Ureter (tissue), 1 donor: ENCODE measurements at regions not wholly inside any gene's neighbourhood (a gene's known extent, or its start where the extent isn't known, plus 50 kb on each side); places are given as distances from the start of the nearest gene placed in this dataset.
"Not testable (repeated sequence)": the region's sequence is repeated elsewhere in the genome, so short reads cannot be mapped to it uniquely, and the experiment has no call there.

Source experiments
- DNase-seq: peaks from one replicate; pipeline ENCODE4 v3.0.0-alpha.2; 2020; ENCODE audit warnings: low spot score
- donor health status: DM: yes; HTN: yes; CAD: no.

DNA sequence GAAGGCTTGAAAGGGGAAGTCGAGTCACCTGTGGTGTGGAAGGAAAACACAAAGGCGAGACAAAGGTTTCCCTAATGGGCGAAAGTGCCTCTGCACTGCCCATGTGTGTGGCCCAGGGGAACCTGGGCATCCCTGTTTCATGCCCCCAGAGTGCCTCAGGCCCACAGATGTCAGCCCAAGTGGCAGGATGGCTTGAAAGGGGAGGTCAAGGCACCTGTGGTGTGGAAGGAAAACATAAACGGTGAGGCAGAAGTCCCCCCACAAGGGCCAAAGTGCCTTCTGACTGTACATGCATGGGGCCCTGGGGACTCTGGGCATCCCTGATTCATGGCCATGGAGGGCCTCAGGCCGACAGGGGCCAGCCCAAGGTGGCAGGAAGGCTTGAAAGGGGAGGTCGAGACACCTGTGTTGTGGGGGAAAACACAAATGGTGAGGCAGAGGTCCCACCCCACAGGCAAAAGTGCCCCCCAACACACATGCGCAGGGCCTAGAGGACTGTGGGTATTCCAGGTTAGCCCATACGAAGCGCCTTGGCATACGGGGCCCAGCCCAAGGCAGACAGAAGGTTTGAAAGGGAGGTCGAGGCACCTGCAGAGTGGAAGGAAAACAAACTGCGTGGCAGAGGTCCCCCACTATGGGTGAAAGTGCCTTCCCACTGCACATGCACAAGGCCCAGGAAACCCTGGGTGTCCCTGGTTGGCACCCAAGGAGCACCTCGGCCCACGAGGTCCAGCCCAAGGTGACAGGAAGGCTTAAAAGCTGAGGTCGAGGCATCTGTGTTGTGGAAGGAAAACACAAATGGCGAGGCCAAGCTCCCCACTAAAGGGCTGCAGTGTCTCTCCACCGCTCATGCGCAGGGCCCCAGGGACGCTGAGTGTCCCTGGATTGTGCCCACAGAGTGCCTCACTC lies 382.3 kb downstream of the ALG10 start:
- peak; percentile 20 for DNase-seq

DNA sequence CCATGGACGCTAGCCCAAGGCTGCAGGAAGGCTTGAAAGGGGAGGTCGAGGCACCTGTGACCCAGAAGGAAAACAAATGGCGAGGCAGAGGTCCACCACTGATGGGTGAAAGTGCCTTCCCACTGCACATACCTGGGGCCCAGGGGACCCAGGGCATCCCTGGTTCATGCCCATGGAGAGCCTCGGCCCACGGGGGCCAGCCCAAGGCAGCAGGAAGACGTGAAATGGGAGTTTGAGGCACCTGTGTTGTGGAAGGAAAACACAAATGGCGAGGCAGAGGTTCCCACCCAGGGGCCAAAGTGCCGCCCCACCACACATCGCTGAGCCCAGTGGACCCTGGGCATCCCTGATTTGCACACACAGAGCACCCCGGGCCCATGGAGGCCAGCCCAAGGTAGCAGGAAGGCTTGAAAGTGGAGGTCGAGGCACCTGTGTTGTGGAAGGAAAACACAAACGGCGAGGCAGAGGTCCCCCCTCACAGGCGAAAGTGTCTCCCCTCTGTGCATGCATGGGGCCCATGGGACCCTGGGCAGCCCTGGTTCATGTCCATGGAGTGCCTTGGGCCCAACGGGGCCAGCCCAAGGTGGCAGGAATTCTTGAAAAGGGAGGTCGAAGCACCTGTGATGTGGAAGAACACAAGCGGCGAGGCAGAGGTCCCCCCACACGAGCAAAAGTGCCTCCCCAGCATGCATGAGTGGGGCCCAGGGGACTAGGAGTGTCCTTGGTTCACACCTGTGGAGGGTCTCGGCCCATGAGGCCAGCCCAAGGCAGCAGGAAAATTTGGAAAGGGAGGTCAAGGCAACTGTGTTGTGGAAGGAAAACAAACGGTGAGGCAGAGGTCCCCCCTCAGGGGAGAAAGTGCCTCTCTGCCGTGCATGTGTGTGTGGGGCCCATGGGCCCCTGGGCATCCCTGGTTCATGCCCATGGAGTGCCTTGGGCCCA lies 383.3 kb downstream of the ALG10 start:
- DNase-seq: peak; percentile 19

DNA sequence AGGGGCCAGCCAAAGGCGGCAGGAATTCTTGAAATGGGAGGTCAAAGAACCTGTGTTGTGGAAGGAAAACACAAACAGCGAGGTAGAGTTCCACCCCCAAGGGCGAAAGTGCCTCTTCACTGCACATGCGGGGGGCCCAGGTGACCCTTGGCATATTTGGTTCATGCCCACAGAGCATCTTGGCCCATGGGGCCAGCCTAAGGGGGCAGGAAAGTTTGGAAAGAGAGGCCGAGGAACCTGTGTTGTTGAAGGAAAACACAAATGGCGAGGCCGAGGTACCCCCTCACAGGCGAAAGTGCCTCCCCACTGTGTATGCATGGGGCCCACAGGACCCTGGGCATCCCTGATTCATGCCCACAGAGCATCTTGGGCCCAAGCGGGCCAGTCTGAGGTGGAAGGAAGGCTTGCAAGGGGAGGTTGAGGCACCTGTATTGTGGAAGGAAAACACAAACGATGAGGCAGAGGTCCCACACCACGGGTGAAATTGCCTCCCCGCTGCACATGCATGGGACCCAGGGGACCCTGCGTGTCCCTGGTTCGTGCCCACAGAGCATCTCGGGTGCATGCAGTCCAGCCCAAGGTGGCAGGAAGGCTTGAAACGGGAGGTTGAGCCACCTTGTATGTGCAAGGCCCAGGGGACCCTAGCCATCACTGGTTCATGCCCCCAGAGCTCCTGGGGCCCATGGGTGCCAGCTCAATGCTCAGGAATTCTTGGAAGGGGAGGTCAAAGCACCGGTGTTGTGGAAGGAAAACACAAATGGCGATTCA lies 384.1 kb downstream of the ALG10 start:
- DNase-seq: peak; percentile 36

DNA sequence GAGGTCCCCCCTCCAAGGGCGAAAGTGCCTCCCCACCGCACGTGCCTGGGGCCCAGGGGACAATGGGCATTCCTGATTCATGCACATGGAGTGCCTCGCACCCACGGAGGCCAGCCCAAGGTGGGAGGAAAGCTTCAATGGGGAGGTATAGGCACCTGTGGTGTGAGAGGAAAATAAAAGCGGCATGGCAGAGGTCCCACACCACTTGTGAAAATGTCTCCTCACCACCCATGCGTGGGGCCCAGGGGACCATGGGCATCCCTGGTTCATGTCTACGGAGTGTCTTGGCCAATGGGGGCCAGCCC lies 384.7 kb downstream of the ALG10 start:
- no peak for DNase-seq

DNA sequence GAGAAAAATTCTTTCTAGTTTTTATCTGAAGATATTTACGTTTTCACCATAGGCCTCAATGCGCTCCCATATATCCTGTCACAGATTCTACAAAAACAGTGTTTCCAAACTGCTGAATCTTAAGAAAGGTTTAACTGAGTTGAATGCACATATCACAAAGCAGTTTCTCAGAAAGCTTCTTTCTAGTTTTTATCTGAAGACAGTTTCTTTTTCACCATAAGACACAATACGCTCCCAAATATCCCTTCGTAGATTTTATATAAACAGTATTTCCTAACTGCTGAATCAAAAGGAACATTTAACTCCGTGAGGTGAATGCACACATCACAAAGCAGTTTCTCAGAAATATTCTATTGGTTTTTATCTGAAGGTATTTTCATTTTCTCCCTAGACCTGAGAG lies 385.5 kb downstream of the ALG10 start:
- DNase-seq: no peak

DNA sequence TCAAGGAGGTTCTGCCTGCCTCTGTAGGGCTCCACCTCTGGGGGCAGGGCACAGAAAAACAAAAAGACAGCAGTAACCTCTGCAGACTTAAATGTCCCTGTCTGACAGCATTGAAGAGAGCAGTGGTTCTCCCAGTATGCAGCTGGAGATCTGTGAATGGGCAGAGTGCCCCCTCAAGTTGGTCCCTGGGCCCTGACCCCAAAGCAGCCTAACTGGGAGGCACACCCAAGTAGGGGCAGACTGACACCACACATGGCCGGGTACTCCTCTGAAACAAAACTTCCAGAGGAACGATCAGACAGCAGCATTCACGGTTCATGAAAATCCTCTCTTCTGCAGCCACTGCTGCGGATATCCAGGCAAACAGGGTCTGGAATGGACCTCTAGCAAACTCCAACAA lies 409.2 kb downstream of the ALG10 start:
- DNase-seq: not testable (repeated sequence)
